ENCODE measurements at regions not wholly inside any gene's neighbourhood (a gene's known extent, or its start where the extent isn't known, plus 50 kb on each side); places are given as distances from the start of the nearest gene placed in this dataset.

GRCh38 chr3:103166890-103167289, 732.1 kb downstream of the ZPLD1 start:
- no peak for DNase-seq (ENCODE audit: extremely low read depth, low read depth)
- no peak for TF ChIP-seq CTCF (IDR thresholded peaks at IDR 0.05; ENCODE audit: low read depth, low read length, missing control alignments)
- no peak overlapping the region for H3K4me3 ChIP-seq (replicated peaks; ENCODE audit: low read depth, low read length)

- TF ChIP-seq CTCF (IDR thresholded peaks at IDR 0.05; ENCODE audit: low read depth, low read length, missing control alignments): no peak
- no peak overlapping the region for H3K4me3 ChIP-seq (replicated peaks; ENCODE audit: low read depth, low read length)
- DNase-seq (ENCODE audit: extremely low read depth, low read depth): no peak
Observed at GRCh38 chr3:103167850-103168249, 733.0 kb downstream of the ZPLD1 start.

- no peak for TF ChIP-seq CTCF (IDR thresholded peaks at IDR 0.05; ENCODE audit: low read depth, low read length, missing control alignments)
Observed at GRCh38 chr3:103169289-103169688, 734.5 kb downstream of the ZPLD1 start.

GRCh38 chr3:103170651-103171050, 735.8 kb downstream of the ZPLD1 start:
- no peak for TF ChIP-seq CTCF (IDR thresholded peaks at IDR 0.05; ENCODE audit: low read depth, low read length, missing control alignments)
- DNase-seq (ENCODE audit: extremely low read depth, low read depth): no peak
- H3K4me3 ChIP-seq (replicated peaks; ENCODE audit: low read depth, low read length): no peak overlapping the region

More at GRCh38 chr3:103169289-103169688, 734.5 kb downstream of the ZPLD1 start:
- no peak for DNase-seq (ENCODE audit: extremely low read depth, low read depth)
- H3K4me3 ChIP-seq (replicated peaks; ENCODE audit: low read depth, low read length): no peak overlapping the region

GRCh38 chr3:103173940-103174339, 739.1 kb downstream of the ZPLD1 start:
- no peak overlapping the region for H3K4me3 ChIP-seq (replicated peaks; ENCODE audit: low read depth, low read length)
- DNase-seq (ENCODE audit: extremely low read depth, low read depth): no peak
- no peak for TF ChIP-seq CTCF (IDR thresholded peaks at IDR 0.05; ENCODE audit: low read depth, low read length, missing control alignments)

- no peak for TF ChIP-seq CTCF (IDR thresholded peaks at IDR 0.05; ENCODE audit: low read depth, low read length, missing control alignments)
- no peak for DNase-seq (ENCODE audit: extremely low read depth, low read depth)
- no peak overlapping the region for H3K4me3 ChIP-seq (replicated peaks; ENCODE audit: low read depth, low read length)
Observed at GRCh38 chr3:103181160-103181559, 746.3 kb downstream of the ZPLD1 start.

GRCh38 chr3:103184772-103185171, 750.0 kb downstream of the ZPLD1 start:
- no peak for TF ChIP-seq CTCF (IDR thresholded peaks at IDR 0.05; ENCODE audit: low read depth, low read length, missing control alignments)
- H3K4me3 ChIP-seq (replicated peaks; ENCODE audit: low read depth, low read length): no peak overlapping the region
- no peak for DNase-seq (ENCODE audit: extremely low read depth, low read depth)

Measured in HFF-Myc (cell line).